Osteocyte (in vitro differentiated cells): ENCODE measurements at regions not wholly inside any gene's neighbourhood (a gene's known extent, or its start where the extent isn't known, plus 50 kb on each side); places are given as distances from the start of the nearest gene placed in this dataset.

Experiments used
- DNase-seq: peaks from one replicate; pipeline ENCODE4 v3.0.0; 2021; ENCODE audit warnings: mixed read lengths; ENCODE audit not compliant: unreplicated experiment; ENCODE audit errors: extremely low spot score
- H3K27ac Mint-ChIP-seq: one replicate; pipeline ENCODE4 v1.8.0; 2021; ENCODE audit warnings: mild to moderate bottlenecking, mixed read lengths; ENCODE audit not compliant: unreplicated experiment
- H3K27me3 Mint-ChIP-seq: one replicate; pipeline ENCODE4 v1.8.0; 2021; ENCODE audit warnings: mixed read lengths; ENCODE audit not compliant: unreplicated experiment
- H3K36me3 Mint-ChIP-seq: one replicate; pipeline ENCODE4 v1.8.0; 2021; ENCODE audit warnings: mixed read lengths; ENCODE audit not compliant: unreplicated experiment
- H3K4me1 Mint-ChIP-seq: one replicate; pipeline ENCODE4 v1.8.0; 2021; ENCODE audit warnings: mixed read lengths; ENCODE audit not compliant: unreplicated experiment
- H3K4me3 Mint-ChIP-seq: one replicate; pipeline ENCODE4 v1.8.0; 2021; ENCODE audit warnings: mild to moderate bottlenecking, moderate library complexity, mixed read lengths; ENCODE audit not compliant: unreplicated experiment
- H3K9me3 Mint-ChIP-seq: one replicate; pipeline ENCODE4 v1.8.0; 2021; ENCODE audit warnings: mixed read lengths; ENCODE audit not compliant: unreplicated experiment
- TF ChIP-seq, protein P1 (sequence below): fragments of 200-600 bp; sonication (generic); IDR thresholded peaks from 2 replicates; pipeline ENCODE4 v1.5.0; 2021; ENCODE audit warnings: antibody characterized with exemption, mild to moderate bottlenecking, moderate library complexity

DNA sequence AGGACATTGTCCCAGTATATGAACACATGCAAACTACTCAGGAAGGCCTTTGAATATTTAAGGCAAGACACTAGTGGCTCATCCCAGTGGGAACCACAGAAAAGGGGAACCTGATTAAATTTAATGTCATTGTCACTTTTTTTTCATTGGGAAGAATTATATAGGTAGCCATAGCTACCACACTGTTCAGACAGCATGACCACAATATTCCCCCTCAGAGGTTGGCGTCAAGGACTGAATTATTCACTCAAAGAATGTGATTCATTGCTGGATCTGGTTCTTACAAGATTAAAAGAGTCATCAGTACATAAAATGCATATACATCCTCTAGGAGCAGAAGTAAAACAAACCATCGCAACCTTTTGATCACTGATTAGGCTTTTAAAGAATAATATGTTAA lies 92.0 kb upstream of the SMARCAD1 start:
- H3K27ac Mint-ChIP-seq: no peak overlapping the region
- TF ChIP-seq, protein P1, sequence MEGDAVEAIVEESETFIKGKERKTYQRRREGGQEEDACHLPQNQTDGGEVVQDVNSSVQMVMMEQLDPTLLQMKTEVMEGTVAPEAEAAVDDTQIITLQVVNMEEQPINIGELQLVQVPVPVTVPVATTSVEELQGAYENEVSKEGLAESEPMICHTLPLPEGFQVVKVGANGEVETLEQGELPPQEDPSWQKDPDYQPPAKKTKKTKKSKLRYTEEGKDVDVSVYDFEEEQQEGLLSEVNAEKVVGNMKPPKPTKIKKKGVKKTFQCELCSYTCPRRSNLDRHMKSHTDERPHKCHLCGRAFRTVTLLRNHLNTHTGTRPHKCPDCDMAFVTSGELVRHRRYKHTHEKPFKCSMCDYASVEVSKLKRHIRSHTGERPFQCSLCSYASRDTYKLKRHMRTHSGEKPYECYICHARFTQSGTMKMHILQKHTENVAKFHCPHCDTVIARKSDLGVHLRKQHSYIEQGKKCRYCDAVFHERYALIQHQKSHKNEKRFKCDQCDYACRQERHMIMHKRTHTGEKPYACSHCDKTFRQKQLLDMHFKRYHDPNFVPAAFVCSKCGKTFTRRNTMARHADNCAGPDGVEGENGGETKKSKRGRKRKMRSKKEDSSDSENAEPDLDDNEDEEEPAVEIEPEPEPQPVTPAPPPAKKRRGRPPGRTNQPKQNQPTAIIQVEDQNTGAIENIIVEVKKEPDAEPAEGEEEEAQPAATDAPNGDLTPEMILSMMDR: no peak
- peaks cover 31% of the 10 kb centered on the region for H3K27me3 Mint-ChIP-seq
- H3K4me1 Mint-ChIP-seq: no peaks in the 10 kb centered on the region
- no peak overlapping the region for H3K4me3 Mint-ChIP-seq
- H3K9me3 Mint-ChIP-seq: no peaks in the 10 kb centered on the region
- no peak for DNase-seq
- no peaks in the 10 kb centered on the region for H3K36me3 Mint-ChIP-seq

DNA sequence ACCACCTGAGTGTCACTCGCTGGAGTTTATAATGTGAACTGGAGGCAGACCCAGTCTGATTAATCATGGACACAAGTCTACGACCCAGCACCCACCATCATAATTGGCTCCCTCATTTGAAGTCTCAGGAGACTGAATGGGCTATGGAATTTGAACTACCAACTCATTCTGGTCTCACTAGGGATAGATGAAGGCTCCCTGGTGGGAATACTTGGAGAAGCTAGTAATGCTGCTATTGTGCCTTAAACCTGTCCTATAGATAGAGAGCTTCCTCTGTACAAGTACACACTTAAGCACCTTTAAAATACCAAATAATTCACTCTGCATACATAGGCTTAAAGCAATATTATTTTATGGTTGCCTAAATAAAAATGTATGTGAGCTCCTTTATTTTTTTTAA lies 90.8 kb upstream of the SMARCAD1 start:
- Mint-ChIP-seq H3K36me3 (no peaks in the 10 kb centered on the region), H3K27me3 (peaks cover 31% of the 10 kb centered on the region), H3K4me3 (no peak overlapping the region), H3K9me3 (no peaks in the 10 kb centered on the region), H3K4me1 (no peaks in the 10 kb centered on the region), H3K27ac (no peak overlapping the region)
- TF ChIP-seq, protein P1: no peak
- DNase-seq: no peak

DNA sequence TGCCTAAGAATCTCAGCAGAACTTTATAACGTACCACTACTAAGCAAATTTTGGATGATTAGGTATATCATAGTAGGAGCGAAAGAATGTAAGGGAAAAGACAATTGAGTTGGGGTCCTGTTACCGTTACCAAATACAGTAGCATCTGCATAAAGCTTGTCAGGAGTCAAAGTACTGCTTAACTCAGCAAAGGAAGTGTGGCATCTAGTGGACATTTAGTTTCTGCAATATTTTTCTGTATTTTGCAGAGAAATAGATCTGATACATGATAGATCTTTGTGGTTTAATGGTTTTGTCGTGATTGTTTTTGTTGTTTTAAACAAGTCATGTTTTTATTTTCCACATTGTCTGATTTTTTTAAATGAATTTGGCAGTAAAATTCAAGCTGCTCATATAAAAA lies 81.0 kb upstream of the SMARCAD1 start:
- Mint-ChIP-seq H3K27me3 (peaks cover 31% of the 10 kb centered on the region), H3K4me3 (no peak overlapping the region), H3K36me3 (no peaks in the 10 kb centered on the region), H3K9me3 (no peaks in the 10 kb centered on the region), H3K4me1 (no peaks in the 10 kb centered on the region), H3K27ac (no peak overlapping the region)
- DNase-seq: no peak
- TF ChIP-seq, protein P1: peak; percentile 63

DNA sequence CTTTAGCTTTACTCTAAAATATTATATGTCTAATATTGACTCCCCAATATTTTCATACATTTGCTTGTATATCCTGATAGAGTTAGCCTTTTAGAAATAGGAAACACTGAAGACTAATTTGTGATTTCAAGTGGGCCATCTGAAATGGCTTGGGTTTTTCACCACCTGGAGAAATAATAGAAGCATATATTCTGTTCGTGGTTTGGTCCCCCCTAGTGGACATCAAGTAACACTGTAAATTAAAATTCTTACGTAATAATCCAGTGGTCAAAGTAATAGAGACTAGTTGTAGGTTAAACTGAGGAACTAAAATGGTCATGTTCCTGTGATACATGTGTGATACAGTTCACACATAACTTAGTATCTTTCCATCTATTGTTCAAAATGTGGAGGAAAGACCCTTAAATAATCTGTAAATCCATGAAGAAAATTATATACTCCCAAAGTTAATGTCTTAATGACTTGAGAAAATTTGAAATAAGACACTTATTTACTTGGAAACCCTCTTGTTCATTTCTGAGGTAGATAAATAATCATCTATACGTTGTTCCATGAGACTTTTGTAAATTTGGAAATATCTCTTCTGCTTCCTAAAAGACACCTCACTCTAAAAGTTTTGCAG lies 79.8 kb upstream of the SMARCAD1 start:
- TF ChIP-seq, protein P1: peak; percentile 70
- Mint-ChIP-seq H3K27me3 (peaks cover 31% of the 10 kb centered on the region), H3K4me1 (no peaks in the 10 kb centered on the region), H3K9me3 (no peaks in the 10 kb centered on the region), H3K36me3 (no peaks in the 10 kb centered on the region), H3K4me3 (no peak overlapping the region), H3K27ac (no peak overlapping the region)
- no peak for DNase-seq

DNA sequence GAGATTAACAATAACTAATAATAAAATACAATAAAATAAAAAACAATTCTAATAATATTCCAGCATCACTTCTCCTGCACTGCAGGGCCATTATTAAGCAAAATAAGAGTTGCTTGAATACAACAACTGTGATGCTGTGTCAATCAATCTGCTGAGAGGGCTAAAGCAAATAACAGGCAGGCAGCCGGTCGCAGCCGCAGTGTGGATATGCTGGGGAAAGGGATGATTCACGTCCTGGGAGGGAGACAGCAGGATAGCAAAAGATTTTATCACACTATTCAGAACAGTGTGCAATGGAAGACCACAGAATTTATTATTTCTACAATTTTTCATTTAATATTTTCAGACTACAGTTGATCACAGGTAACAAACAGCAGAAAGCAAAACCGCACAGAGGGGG lies 76.5 kb upstream of the SMARCAD1 start:
- Mint-ChIP-seq H3K36me3 (no peaks in the 10 kb centered on the region), H3K4me1 (no peaks in the 10 kb centered on the region), H3K9me3 (no peaks in the 10 kb centered on the region), H3K4me3 (no peak overlapping the region), H3K27me3 (peaks cover 18% of the 10 kb centered on the region), H3K27ac (no peak overlapping the region)
- DNase-seq: no peak
- TF ChIP-seq, protein P1: no peak
